Activated T-cell treated with anti-CD3 and anti-CD28 coated beads, Interleukin-2, amount 50 U/mL, for 24 hours (primary cell): ENCODE measurements at regions not wholly inside any gene's neighbourhood (a gene's known extent, or its start where the extent isn't known, plus 50 kb on each side); places are given as distances from the start of the nearest gene placed in this dataset.
"Not testable (repeated sequence)": the region's sequence is repeated elsewhere in the genome, so short reads cannot be mapped to it uniquely, and the experiment has no call there.

Experiments used
- DNase-seq: peaks from one replicate; pipeline ENCODE4 v3.0.0-alpha.2; 2020
- H3K27ac Mint-ChIP-seq: 2 replicates; pipeline ENCODE4 v1.8.0; 2020; ENCODE audit warnings: mild to moderate bottlenecking, mixed read lengths
- H3K27me3 Mint-ChIP-seq: 2 replicates; pipeline ENCODE4 v1.8.0; 2020; ENCODE audit warnings: mixed read lengths
- H3K36me3 Mint-ChIP-seq: 2 replicates; pipeline ENCODE4 v1.8.0; 2020; ENCODE audit warnings: low read depth, mixed read lengths
- H3K4me1 Mint-ChIP-seq: 2 replicates; pipeline ENCODE4 v1.8.0; 2020; ENCODE audit warnings: low read depth, mixed read lengths
- H3K4me3 Mint-ChIP-seq: 2 replicates; pipeline ENCODE4 v1.8.0; 2020; ENCODE audit warnings: mild to moderate bottlenecking, moderate library complexity, mixed read lengths
- H3K9me3 Mint-ChIP-seq: 2 replicates; pipeline ENCODE4 v1.8.0; 2020; ENCODE audit warnings: mixed read lengths

GRCh38 chr17:70357190-70357589 is 187.9 kb downstream of the KCNJ2 start:
- Mint-ChIP-seq H3K4me3 (no peak overlapping the region), H3K9me3 (no peaks in the 10 kb centered on the region), H3K36me3 (no peaks in the 10 kb centered on the region), H3K27me3 (peaks cover 4% of the 10 kb centered on the region), H3K27ac (no peak overlapping the region), H3K4me1 (no peaks in the 10 kb centered on the region)
- DNase-seq: no peak

- no peak for DNase-seq
- H3K27me3 Mint-ChIP-seq: peaks cover 4% of the 10 kb centered on the region
- no peaks in the 10 kb centered on the region for H3K36me3 Mint-ChIP-seq
- no peak overlapping the region for H3K27ac Mint-ChIP-seq
- H3K4me3 Mint-ChIP-seq: no peak overlapping the region
- H3K9me3 Mint-ChIP-seq: no peaks in the 10 kb centered on the region
- H3K4me1 Mint-ChIP-seq: no peaks in the 10 kb centered on the region
Measured at GRCh38 chr17:70365091-70365583, 195.8 kb downstream of the KCNJ2 start.

- H3K4me3 Mint-ChIP-seq: no peak overlapping the region
- H3K4me1 Mint-ChIP-seq: no peaks in the 10 kb centered on the region
- no peak overlapping the region for H3K27ac Mint-ChIP-seq
Measured at GRCh38 chr17:70366386-70366785, 197.1 kb downstream of the KCNJ2 start.

GRCh38 chr17:70368011-70368410 is 198.7 kb downstream of the KCNJ2 start:
- DNase-seq: no peak
- no peaks in the 10 kb centered on the region for H3K36me3 Mint-ChIP-seq
- no peak overlapping the region for H3K4me3 Mint-ChIP-seq
- no peak overlapping the region for H3K27ac Mint-ChIP-seq
- H3K9me3 Mint-ChIP-seq: no peaks in the 10 kb centered on the region
- no peaks in the 10 kb centered on the region for H3K4me1 Mint-ChIP-seq
- no peaks in the 10 kb centered on the region for H3K27me3 Mint-ChIP-seq

More at GRCh38 chr17:70366386-70366785, 197.1 kb downstream of the KCNJ2 start:
- H3K27me3 Mint-ChIP-seq: no peaks in the 10 kb centered on the region
- H3K9me3 Mint-ChIP-seq: no peaks in the 10 kb centered on the region
- no peak for DNase-seq
- H3K36me3 Mint-ChIP-seq: no peaks in the 10 kb centered on the region

GRCh38 chr17:70369391-70369790 is 200.1 kb downstream of the KCNJ2 start:
- no peak for DNase-seq
- Mint-ChIP-seq H3K27ac (no peak overlapping the region), H3K27me3 (no peaks in the 10 kb centered on the region), H3K4me1 (no peaks in the 10 kb centered on the region), H3K36me3 (no peaks in the 10 kb centered on the region), H3K4me3 (no peak overlapping the region), H3K9me3 (peaks cover 4% of the 10 kb centered on the region)

- Mint-ChIP-seq H3K4me1 (no peaks in the 10 kb centered on the region), H3K27ac (no peak overlapping the region), H3K36me3 (no peaks in the 10 kb centered on the region), H3K9me3 (peaks cover 4% of the 10 kb centered on the region), H3K4me3 (no peak overlapping the region), H3K27me3 (no peaks in the 10 kb centered on the region)
- no peak for DNase-seq
Measured at GRCh38 chr17:70370816-70371215, 201.5 kb downstream of the KCNJ2 start.

GRCh38 chr17:70373369-70373768 is 204.0 kb downstream of the KCNJ2 start:
- Mint-ChIP-seq H3K36me3 (no peaks in the 10 kb centered on the region), H3K4me1 (no peaks in the 10 kb centered on the region), H3K9me3 (peaks cover 4% of the 10 kb centered on the region), H3K4me3 (no peak overlapping the region), H3K27me3 (no peaks in the 10 kb centered on the region), H3K27ac (no peak overlapping the region)
- no peak for DNase-seq

GRCh38 chr17:70374496-70374895 is 205.2 kb downstream of the KCNJ2 start:
- H3K27ac Mint-ChIP-seq: no peak overlapping the region

GRCh38 chr17:70375406-70375805 is 206.1 kb downstream of the KCNJ2 start:
- no peak for DNase-seq
- Mint-ChIP-seq H3K4me1 (no peaks in the 10 kb centered on the region), H3K9me3 (peaks cover 4% of the 10 kb centered on the region), H3K27me3 (no peaks in the 10 kb centered on the region), H3K27ac (no peak overlapping the region), H3K4me3 (no peak overlapping the region), H3K36me3 (no peaks in the 10 kb centered on the region)

More at GRCh38 chr17:70374496-70374895, 205.2 kb downstream of the KCNJ2 start:
- H3K27me3 Mint-ChIP-seq: no peaks in the 10 kb centered on the region
- peaks cover 4% of the 10 kb centered on the region for H3K9me3 Mint-ChIP-seq
- no peaks in the 10 kb centered on the region for H3K36me3 Mint-ChIP-seq
- no peaks in the 10 kb centered on the region for H3K4me1 Mint-ChIP-seq
- no peak overlapping the region for H3K4me3 Mint-ChIP-seq
- no peak for DNase-seq

- H3K9me3 Mint-ChIP-seq: peaks cover 4% of the 10 kb centered on the region
- no peak overlapping the region for H3K4me3 Mint-ChIP-seq
Measured at GRCh38 chr17:70375813-70376770, 206.8 kb downstream of the KCNJ2 start.

GRCh38 chr17:70377654-70378053 is 208.3 kb downstream of the KCNJ2 start:
- no peak overlapping the region for H3K4me3 Mint-ChIP-seq
- no peak overlapping the region for H3K27ac Mint-ChIP-seq
- DNase-seq: no peak
- no peaks in the 10 kb centered on the region for H3K4me1 Mint-ChIP-seq
- H3K27me3 Mint-ChIP-seq: no peaks in the 10 kb centered on the region
- H3K9me3 Mint-ChIP-seq: peaks cover 4% of the 10 kb centered on the region
- H3K36me3 Mint-ChIP-seq: no peaks in the 10 kb centered on the region

More at GRCh38 chr17:70375813-70376770, 206.8 kb downstream of the KCNJ2 start:
- DNase-seq: no peak
- Mint-ChIP-seq H3K36me3 (no peaks in the 10 kb centered on the region), H3K4me1 (no peaks in the 10 kb centered on the region), H3K27ac (no peak overlapping the region), H3K27me3 (no peaks in the 10 kb centered on the region)

GRCh38 chr17:70378076-70378475 is 208.7 kb downstream of the KCNJ2 start:
- Mint-ChIP-seq H3K27ac (no peak overlapping the region), H3K27me3 (no peaks in the 10 kb centered on the region), H3K4me3 (no peak overlapping the region), H3K9me3 (peaks cover 4% of the 10 kb centered on the region), H3K4me1 (no peaks in the 10 kb centered on the region), H3K36me3 (no peaks in the 10 kb centered on the region)
- DNase-seq: no peak

- Mint-ChIP-seq H3K9me3 (no peaks in the 10 kb centered on the region), H3K4me3 (no peak overlapping the region), H3K27ac (no peak overlapping the region), H3K36me3 (no peaks in the 10 kb centered on the region), H3K27me3 (no peaks in the 10 kb centered on the region), H3K4me1 (no peaks in the 10 kb centered on the region)
- DNase-seq: no peak
Measured at GRCh38 chr17:70379945-70380344, 210.6 kb downstream of the KCNJ2 start.

- not testable (repeated sequence) for H3K9me3 Mint-ChIP-seq, H3K27me3 Mint-ChIP-seq, H3K27ac Mint-ChIP-seq, H3K4me3 Mint-ChIP-seq, H3K36me3 Mint-ChIP-seq, DNase-seq, H3K4me1 Mint-ChIP-seq
Measured at GRCh38 chr17:70381916-70382315, 212.6 kb downstream of the KCNJ2 start.

- H3K27me3 Mint-ChIP-seq: no peaks in the 10 kb centered on the region
- no peak overlapping the region for H3K4me3 Mint-ChIP-seq
- DNase-seq: no peak
- H3K9me3 Mint-ChIP-seq: no peaks in the 10 kb centered on the region
- no peaks in the 10 kb centered on the region for H3K36me3 Mint-ChIP-seq
- H3K27ac Mint-ChIP-seq: no peak overlapping the region
- H3K4me1 Mint-ChIP-seq: no peaks in the 10 kb centered on the region
Measured at GRCh38 chr17:70388326-70388725, 219.0 kb downstream of the KCNJ2 start.
